ENCODE measurements at regions not wholly inside any gene's neighbourhood (a gene's known extent, or its start where the extent isn't known, plus 50 kb on each side); places are given as distances from the start of the nearest gene placed in this dataset.

DNA sequence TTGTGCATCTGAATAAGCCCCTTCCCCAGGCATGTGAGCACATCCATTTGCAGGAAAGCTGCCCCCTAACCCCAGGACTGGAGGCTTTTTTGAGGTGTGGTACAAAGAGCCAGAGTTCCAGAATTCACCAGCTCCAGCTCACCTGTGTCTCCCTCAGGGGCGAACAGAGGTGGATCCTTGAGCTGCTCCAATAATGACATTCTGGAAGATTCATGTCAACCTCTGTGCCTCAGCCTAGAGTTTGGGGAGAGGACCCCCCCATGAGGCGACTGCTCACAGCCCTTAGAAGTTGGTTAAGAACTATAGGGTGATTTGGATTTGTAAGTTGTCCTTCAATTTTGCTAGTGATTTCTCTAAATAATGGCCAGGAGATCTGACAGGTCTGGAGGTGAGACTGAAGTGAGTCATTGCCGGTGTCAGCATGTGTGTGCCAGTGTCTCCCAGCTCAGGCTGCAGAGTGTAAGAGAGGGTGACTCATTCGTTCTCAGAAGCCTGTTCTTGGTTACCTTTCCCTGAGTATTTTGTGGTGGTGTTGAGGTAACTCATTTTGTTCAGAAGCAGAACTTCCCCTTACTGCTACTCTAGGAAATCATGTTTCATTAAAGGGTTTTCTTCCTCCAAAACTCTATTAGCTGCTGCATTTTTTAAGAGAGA is 136.9 kb upstream of the TOPAZ1 start:
- intact Hi-C loops (cut with DNase I), result no loop called here
- 74 to 86% (median 80%) methylated on average over 4 of the region's 4 CpGs for WGBS, 3 donors
- no peak overlapping the region for H3K27ac ChIP-seq
- H3K9me3 ChIP-seq, result no peaks in the 10 kb centered on the region
- ATAC-seq (no peak), DNase-seq (no peak)
- H3K27me3 ChIP-seq (ENCODE audit: insufficient read depth in 3 of 3, low read length in 2 of 3), result peaks cover 0 to 12% (median 7%) of the 10 kb centered on the region in 3 donors
- no peaks in the 10 kb centered on the region for H3K4me1 ChIP-seq
- H3K36me3 ChIP-seq (ENCODE audit: insufficient read depth in 1 of 2, low read depth in 1 of 2), result no peaks in the 10 kb centered on the region
- TF ChIP-seq CTCF (IDR thresholded peaks at IDR 0.05), result no peak
- H3K4me3 ChIP-seq, result no peak overlapping the region

DNA sequence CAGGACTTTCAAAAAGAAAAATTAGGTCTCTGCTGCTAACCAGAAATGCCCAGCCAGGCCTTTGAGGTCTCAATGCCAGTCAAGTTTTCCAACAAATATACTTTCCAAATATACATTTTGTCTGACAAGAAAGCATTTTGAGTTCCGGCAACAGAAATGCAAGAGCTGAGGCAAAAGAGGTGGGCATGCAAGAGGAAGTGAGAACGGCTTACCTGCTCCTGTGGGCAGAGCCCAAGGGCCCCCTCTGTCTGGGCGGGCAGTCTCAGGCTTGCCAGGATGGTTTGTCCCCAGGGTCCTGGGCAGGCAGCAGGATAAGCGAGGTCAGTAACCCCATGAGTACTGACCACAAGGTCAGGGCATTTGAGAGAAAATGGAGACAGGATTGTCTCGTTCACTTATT is 136.1 kb upstream of the TOPAZ1 start:
- 87 to 92% (median 90%) methylated on average over 5 of the region's 5 CpGs for WGBS, 3 donors
- no peak for DNase-seq

DNA sequence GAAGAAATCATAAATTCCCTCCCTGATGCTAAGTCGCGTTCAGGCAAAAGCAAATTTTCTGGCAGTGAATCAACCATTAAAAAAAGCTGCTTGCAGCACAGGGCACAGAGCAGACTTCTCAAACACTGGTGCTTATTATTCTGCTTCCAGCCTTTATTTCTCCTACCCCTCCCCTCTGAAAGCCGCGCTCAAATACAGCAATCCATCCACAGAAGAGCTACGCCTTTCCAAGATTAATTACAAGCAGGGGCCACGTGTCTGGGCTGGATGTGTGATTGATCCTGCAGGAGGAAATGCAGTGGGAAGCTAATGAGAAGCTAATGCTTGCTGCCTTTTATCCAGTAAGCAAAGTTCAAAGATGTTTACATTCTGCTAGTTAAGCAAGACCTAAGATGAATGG is 134.9 kb upstream of the TOPAZ1 start:
- WGBS, 3 donors, result 14 to 20% (median 16%) methylated on average over 6 of the region's 6 CpGs
- Histone ChIP-seq H3K9me3 (no peaks in the 10 kb centered on the region), H3K4me3 (no peak overlapping the region), H3K36me3 (ENCODE audit: insufficient read depth in 1 of 2, low read depth in 1 of 2) (no peaks in the 10 kb centered on the region), H3K27ac (no peak overlapping the region), H3K27me3 (ENCODE audit: insufficient read depth in 3 of 3, low read length in 2 of 3) (peaks cover 1 to 12% (median 7%) of the 10 kb centered on the region in 3 donors), H3K4me1 (no peaks in the 10 kb centered on the region)
- no peak for DNase-seq
- ATAC-seq, result no peak
- intact Hi-C loops (cut with DNase I), result no loop called here
- no peak for TF ChIP-seq CTCF (IDR thresholded peaks at IDR 0.05)

More for the DNA sequence above, 136.1 kb upstream of the TOPAZ1 start:
- Histone ChIP-seq H3K36me3 (ENCODE audit: insufficient read depth in 1 of 2, low read depth in 1 of 2) (no peaks in the 10 kb centered on the region), H3K27me3 (ENCODE audit: insufficient read depth in 3 of 3, low read length in 2 of 3) (peaks cover 0 to 12% (median 7%) of the 10 kb centered on the region in 3 donors), H3K4me3 (no peak overlapping the region), H3K4me1 (no peaks in the 10 kb centered on the region), H3K27ac (no peak overlapping the region), H3K9me3 (no peaks in the 10 kb centered on the region)
- ATAC-seq, result no peak
- intact Hi-C loops (cut with DNase I), result no loop called here
- TF ChIP-seq CTCF (IDR thresholded peaks at IDR 0.05), result no peak

DNA sequence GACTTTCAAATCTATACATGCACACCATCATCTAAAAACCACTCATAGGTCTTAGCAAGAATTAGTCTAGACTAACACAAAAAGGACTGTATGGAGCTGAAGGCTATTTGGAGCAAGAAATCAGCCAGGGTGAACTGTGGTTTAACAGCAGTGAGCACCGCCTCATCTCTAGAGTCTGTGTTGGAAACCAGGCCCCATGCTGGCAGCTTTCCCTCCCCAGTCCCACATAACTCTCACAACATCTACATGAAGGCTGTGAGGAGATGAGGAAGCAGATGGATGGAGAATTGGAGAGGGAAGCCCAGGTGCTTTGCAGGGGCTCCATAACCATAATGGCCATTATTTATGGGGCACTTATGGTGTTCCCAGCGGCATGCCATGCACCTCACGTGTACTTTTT is 133.2 kb upstream of the TOPAZ1 start:
- no peak for TF ChIP-seq CTCF (IDR thresholded peaks at IDR 0.05)
- H3K36me3 ChIP-seq (ENCODE audit: insufficient read depth in 1 of 2, low read depth in 1 of 2), result no peaks in the 10 kb centered on the region
- peaks cover 1 to 12% (median 7%) of the 10 kb centered on the region in 3 donors for H3K27me3 ChIP-seq (ENCODE audit: insufficient read depth in 3 of 3, low read length in 2 of 3)
- H3K4me1 ChIP-seq, result no peaks in the 10 kb centered on the region
- 79 to 90% (median 88%) methylated on average over 3 of the region's 3 CpGs for WGBS, 3 donors
- no peak overlapping the region for H3K4me3 ChIP-seq
- no peaks in the 10 kb centered on the region for H3K9me3 ChIP-seq
- DNase-seq, result no peak
- ATAC-seq, result no peak
- no peak overlapping the region for H3K27ac ChIP-seq
- intact Hi-C loops (cut with DNase I), result no loop called here

All from psoas muscle (tissue), 7 donors.